Left ventricle myocardium inferior (tissue), 1 donor: ENCODE measurements at regions not wholly inside any gene's neighbourhood (a gene's known extent, or its start where the extent isn't known, plus 50 kb on each side); places are given as distances from the start of the nearest gene placed in this dataset.

ENCODE experiments used
- DNase-seq: peaks from one replicate; pipeline ENCODE4 v3.0.0-alpha.2; 2020
- H3K27ac ChIP-seq: fragments of 200-600 bp; replicated peaks from 2 replicates; pipeline ENCODE4 v1.8.0; 2021
- H3K27me3 ChIP-seq: fragments of 200-600 bp; 2 replicates; pipeline ENCODE4 v1.8.0; 2021; ENCODE audit warnings: low read depth
- H3K36me3 ChIP-seq: fragments of 200-600 bp; 2 replicates; pipeline ENCODE4 v1.8.0; 2021
- H3K4me1 ChIP-seq: fragments of 200-600 bp; 2 replicates; pipeline ENCODE4 v1.8.0; 2021
- H3K4me3 ChIP-seq: fragments of 200-600 bp; 2 replicates; pipeline ENCODE4 v1.8.0; 2021; ENCODE audit warnings: mild to moderate bottlenecking, moderate library complexity
- H3K9me3 ChIP-seq: fragments of 200-600 bp; replicated peaks from 2 replicates; pipeline ENCODE4 v1.8.0; 2021
- intact Hi-C: fragments of 100-400 bp; cut with micrococcal nuclease; formaldehyde crosslinking; loops from one replicate; pipeline ENCODE4 v1.11.0; 2022
- TF ChIP-seq, protein P1 (sequence below): fragments of 200-600 bp; IDR thresholded peaks from 2 replicates; pipeline ENCODE4 v1.8.0; 2021; ENCODE audit warnings: antibody characterized with exemption, mild to moderate bottlenecking, borderline replicate concordance
- donor health status: DM: no; HTN: yes; CAD: no; lungs with severe emphysema.

DNA sequence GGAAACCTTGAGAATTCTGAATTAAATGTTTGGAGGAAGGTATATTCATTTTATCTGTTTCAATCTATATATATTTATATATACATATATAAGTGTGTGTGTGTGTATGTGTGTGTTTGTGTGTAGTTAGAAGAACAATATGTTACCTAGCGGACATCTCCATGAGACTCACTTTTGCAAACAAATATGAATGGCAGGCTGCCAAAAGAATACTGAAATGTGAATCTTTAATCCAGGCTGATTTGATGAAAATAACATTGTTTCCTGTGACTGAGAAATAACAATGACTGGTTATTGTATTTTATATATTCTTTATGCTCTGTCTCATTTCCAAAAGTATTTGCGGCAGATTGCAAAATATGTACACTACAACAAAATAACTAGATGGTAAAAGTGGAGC, 255.5 kb upstream of the TGFBR2 start:
- Histone ChIP-seq H3K36me3 (no peaks in the 10 kb centered on the region), H3K27ac (peak overlapping the region; percentile 83), H3K9me3 (no peaks in the 10 kb centered on the region), H3K4me3 (no peak overlapping the region), H3K27me3 (no peaks in the 10 kb centered on the region), H3K4me1 (peaks cover 89% of the 10 kb centered on the region)
- no peak for DNase-seq
- intact Hi-C loops, result no loop called here
- TF ChIP-seq, protein P1, sequence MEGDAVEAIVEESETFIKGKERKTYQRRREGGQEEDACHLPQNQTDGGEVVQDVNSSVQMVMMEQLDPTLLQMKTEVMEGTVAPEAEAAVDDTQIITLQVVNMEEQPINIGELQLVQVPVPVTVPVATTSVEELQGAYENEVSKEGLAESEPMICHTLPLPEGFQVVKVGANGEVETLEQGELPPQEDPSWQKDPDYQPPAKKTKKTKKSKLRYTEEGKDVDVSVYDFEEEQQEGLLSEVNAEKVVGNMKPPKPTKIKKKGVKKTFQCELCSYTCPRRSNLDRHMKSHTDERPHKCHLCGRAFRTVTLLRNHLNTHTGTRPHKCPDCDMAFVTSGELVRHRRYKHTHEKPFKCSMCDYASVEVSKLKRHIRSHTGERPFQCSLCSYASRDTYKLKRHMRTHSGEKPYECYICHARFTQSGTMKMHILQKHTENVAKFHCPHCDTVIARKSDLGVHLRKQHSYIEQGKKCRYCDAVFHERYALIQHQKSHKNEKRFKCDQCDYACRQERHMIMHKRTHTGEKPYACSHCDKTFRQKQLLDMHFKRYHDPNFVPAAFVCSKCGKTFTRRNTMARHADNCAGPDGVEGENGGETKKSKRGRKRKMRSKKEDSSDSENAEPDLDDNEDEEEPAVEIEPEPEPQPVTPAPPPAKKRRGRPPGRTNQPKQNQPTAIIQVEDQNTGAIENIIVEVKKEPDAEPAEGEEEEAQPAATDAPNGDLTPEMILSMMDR, result no peak

DNA sequence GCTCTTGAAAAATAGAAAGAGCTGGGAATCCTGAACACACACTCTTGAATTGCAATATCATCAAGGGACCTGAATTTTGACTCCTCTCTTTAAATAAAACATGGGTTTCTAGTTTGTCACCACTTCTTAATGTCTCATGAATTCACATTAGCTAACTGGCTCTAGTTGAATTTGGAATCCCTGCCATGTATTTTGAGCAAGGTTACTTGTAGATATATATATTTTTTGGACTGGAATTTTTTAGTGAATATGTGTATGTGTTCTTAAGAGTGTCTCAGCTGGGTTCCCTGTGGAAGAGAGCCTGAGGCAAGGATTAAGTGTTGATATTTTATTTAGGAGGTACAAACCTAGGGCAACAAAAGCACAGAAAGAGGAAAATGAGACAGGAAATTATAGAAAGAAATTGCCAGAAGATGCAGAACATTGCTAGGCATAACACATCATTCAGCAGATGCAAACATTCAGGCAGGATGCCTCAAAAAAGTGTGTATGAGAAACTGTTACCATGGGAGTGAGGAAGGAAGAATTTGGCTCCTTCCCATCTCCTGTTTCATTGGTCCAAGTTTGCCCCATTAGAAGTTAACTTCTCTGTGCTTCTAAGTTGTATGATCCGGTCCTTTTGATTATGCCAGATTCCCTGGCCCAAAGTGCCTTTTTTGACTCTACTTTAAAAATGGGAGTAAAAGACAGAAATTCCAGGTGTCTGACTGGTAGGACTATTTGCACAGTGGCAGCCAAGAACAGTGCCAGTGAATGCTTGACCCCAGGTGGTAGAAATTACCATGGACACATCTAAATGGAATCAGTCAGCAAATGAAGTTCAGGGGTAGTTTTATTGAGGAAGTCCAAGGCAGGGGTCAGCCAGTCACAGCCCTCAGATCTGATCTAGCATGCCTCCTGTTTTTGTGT, 253.7 kb upstream of the TGFBR2 start:
- H3K27ac ChIP-seq, result peak overlapping the region; percentile 83
- H3K36me3 ChIP-seq, result no peaks in the 10 kb centered on the region
- intact Hi-C loops, result no loop called here
- no peak for DNase-seq
- no peaks in the 10 kb centered on the region for H3K9me3 ChIP-seq
- H3K4me3 ChIP-seq, result no peak overlapping the region
- peaks cover 80% of the 10 kb centered on the region for H3K4me1 ChIP-seq
- TF ChIP-seq, protein P1, result no peak
- no peaks in the 10 kb centered on the region for H3K27me3 ChIP-seq

DNA sequence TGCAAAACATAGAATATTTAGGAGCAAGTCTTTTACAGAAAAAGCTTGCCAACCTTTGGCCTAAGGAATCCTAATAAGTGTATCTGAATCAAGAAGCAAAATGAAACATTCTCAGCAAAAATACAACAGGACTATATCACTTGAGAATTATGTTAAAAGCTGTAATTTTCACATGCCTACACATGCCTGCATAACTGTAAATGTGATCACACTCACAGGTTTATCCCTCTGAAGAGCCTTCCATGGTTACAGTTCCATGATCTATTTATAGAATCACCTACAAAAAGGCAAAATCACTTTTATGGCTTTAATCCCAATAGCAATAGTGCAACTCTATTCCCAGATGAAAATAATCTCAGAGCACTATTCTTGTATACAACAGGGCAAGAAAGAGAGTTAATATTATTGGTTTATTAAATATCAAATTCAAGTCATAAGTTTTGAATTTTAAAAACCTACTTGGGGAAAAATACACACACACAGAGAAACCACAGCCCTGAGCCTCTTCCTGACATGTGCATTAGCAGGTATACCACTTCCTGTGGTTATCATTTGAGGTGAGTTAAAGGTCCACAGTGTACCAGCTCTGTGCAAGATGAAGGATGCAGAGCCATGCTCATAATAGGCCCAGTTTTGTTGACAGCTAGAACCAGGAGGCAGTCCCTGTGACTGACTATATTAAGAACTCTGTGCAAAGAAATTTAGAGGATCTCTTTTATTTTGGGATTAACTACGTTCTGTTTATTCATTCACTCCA, 252.5 kb upstream of the TGFBR2 start:
- DNase-seq, result no peak
- H3K27me3 ChIP-seq, result no peaks in the 10 kb centered on the region
- peaks cover 68% of the 10 kb centered on the region for H3K4me1 ChIP-seq
- TF ChIP-seq, protein P1, result no peak
- H3K27ac ChIP-seq, result peak overlapping the region; percentile 83
- H3K4me3 ChIP-seq, result no peak overlapping the region
- no peaks in the 10 kb centered on the region for H3K9me3 ChIP-seq
- intact Hi-C loops, result no loop called here
- H3K36me3 ChIP-seq, result no peaks in the 10 kb centered on the region

DNA sequence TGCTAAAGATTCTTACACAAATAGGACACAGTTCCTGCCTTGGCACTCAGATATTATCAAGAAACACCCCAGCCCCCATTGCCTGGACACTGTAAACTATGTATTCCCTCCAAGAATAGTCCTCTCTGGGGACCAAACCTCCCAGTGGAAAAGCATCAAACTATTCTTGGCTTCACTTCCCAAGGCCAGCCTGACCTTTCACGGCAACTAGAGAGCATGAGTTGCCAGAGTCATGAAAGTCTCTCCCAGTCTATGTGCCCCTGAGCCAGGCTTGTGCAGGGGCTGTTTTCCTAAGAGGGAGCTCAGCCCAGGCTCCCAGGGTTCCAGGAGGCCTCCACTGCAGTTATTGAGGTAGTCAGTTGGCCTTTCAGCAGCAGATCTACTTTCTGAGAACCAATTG, 251.9 kb upstream of the TGFBR2 start:
- H3K4me3 ChIP-seq, result no peak overlapping the region
- TF ChIP-seq, protein P1, result no peak
- H3K9me3 ChIP-seq, result no peaks in the 10 kb centered on the region
- H3K27ac ChIP-seq, result peak overlapping the region; percentile 83
- H3K27me3 ChIP-seq, result no peaks in the 10 kb centered on the region
- intact Hi-C loops, result no loop called here
- no peaks in the 10 kb centered on the region for H3K36me3 ChIP-seq
- peaks cover 61% of the 10 kb centered on the region for H3K4me1 ChIP-seq
- DNase-seq, result peak; percentile 20

DNA sequence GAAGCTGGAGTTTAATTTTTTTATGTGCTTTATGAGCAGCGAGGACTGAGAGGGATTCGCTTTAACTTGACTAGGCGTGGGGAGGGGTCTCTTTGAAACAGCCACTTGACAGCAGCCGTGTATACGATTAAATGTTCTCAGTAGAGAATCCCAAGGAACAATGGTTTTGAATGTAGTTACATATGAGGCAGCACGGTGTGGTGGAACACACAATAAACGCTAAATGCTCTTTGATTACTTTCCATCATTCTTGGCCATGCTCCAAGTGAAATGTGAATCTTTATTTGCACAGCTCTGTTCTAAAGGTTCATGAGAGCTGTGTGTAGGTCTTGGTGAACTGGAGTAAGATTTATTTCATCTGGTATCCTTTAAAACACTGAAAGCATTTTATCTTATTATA, 251.4 kb upstream of the TGFBR2 start:
- Histone ChIP-seq H3K4me1 (peaks cover 57% of the 10 kb centered on the region), H3K4me3 (no peak overlapping the region), H3K36me3 (no peaks in the 10 kb centered on the region), H3K27ac (peak overlapping the region; percentile 83), H3K27me3 (no peaks in the 10 kb centered on the region), H3K9me3 (no peaks in the 10 kb centered on the region)
- TF ChIP-seq, protein P1, result no peak
- DNase-seq, result no peak
- intact Hi-C loops, result no loop called here
